Mammary epithelial cell (primary cell): ENCODE measurements at regions not wholly inside any gene's neighbourhood (a gene's known extent, or its start where the extent isn't known, plus 50 kb on each side); places are given as distances from the start of the nearest gene placed in this dataset.

Experiments used
- EZH2 ChIP-seq: IDR thresholded peaks from 2 replicates; pipeline ENCODE4 v1.6.1; 2012; ENCODE audit warnings: low read length, inconsistent platforms, borderline replicate concordance
- TF ChIP-seq, protein P1 (sequence below), 2 donors: IDR thresholded peaks in 1 of 2; conservative IDR thresholded peaks in 1 of 2; 2 replicates each; pipeline ENCODE4 v1.5.1; 2011 to 2012; ENCODE audit warnings: inconsistent platforms in 2 of 2, low read length in 2 of 2, mild to moderate bottlenecking in 2 of 2, control low read depth in 1 of 2, low read depth in 1 of 2; ENCODE audit not compliant: insufficient read depth in 1 of 2; ENCODE audit errors: extremely low read depth in 1 of 2

DNA sequence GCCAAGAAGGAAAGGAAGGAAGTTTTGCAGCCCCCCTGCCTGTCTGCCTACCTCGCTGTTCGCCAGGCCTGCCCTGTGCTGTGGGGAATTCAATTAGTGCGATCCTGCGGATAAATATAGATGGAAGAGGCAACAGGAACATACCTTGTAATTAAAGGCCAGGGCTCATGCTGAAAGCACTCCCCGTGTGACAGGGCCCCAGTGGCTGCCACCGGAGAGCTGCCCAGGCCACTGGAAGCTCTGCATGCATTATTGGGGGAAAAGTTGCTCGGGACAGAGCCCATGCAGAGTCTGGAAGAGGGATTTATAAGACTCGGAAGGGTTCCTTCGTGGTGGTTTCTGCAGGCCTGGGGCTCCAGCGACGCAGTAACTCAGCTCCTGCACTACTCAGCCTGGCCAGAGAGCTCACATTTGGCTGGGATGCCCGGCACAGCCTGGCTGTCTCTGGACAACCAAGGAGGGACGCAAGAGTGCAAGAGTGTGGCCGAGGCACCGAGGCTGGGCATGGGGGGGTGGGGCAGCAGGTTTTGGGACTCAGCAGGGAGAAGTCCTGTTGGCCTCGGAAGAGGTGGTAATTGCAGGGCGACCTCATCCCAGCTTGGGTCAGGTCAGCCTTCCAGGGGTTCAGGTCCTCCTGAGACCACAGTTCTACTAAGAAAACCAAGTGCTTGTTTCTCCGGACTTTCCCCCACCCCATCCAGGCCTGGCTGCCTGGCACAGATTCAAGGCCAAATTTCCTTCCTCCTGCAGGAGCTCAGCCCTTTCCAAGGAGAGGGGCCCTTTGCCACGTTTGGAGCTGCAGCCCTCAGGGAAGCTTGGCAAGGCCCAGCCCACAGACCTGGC lies 68.1 kb upstream of the GGTA1 start:
- TF ChIP-seq, protein P1, sequence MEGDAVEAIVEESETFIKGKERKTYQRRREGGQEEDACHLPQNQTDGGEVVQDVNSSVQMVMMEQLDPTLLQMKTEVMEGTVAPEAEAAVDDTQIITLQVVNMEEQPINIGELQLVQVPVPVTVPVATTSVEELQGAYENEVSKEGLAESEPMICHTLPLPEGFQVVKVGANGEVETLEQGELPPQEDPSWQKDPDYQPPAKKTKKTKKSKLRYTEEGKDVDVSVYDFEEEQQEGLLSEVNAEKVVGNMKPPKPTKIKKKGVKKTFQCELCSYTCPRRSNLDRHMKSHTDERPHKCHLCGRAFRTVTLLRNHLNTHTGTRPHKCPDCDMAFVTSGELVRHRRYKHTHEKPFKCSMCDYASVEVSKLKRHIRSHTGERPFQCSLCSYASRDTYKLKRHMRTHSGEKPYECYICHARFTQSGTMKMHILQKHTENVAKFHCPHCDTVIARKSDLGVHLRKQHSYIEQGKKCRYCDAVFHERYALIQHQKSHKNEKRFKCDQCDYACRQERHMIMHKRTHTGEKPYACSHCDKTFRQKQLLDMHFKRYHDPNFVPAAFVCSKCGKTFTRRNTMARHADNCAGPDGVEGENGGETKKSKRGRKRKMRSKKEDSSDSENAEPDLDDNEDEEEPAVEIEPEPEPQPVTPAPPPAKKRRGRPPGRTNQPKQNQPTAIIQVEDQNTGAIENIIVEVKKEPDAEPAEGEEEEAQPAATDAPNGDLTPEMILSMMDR (conservative IDR thresholded peaks at IDR 0.05 in 1 of 2, IDR thresholded peaks at IDR 0.05 in 1 of 2; ENCODE audit: extremely low read depth in 1 of 2, insufficient read depth in 1 of 2, low read depth in 1 of 2, low read length in 2 of 2): no peak
- no peak for TF ChIP-seq EZH2
